Fibroblast of lung (primary cell): ENCODE measurements at regions not wholly inside any gene's neighbourhood (a gene's known extent, or its start where the extent isn't known, plus 50 kb on each side); places are given as distances from the start of the nearest gene placed in this dataset.

Experiments used
- DNase-seq, 2 donors: peaks; one replicate each; pipeline versions ENCODE4 v3.0.0 to v3.0.0-alpha.2; 2010; ENCODE audit warnings: low read depth in 2 of 2
- H2AFZ ChIP-seq: 2 replicates; pipeline ENCODE4 v1.5.1; 2012; ENCODE audit warnings: low read length, control low read depth, inconsistent platforms
- H3K27ac ChIP-seq: 2 replicates; pipeline ENCODE4 v1.5.1; 2011; ENCODE audit warnings: low read length, control low read depth; ENCODE audit not compliant: insufficient read depth
- H3K27me3 ChIP-seq: 2 replicates; pipeline ENCODE4 v1.5.1; 2011; ENCODE audit warnings: mild to moderate bottlenecking, low read length; ENCODE audit not compliant: control insufficient read depth, insufficient read depth
- H3K36me3 ChIP-seq: 2 replicates; pipeline ENCODE4 v1.5.1; 2011; ENCODE audit warnings: low read length; ENCODE audit not compliant: control insufficient read depth, insufficient read depth
- H3K4me1 ChIP-seq: 2 replicates; pipeline ENCODE4 v1.5.1; 2011; ENCODE audit warnings: low read length; ENCODE audit not compliant: control insufficient read depth, insufficient read depth; ENCODE audit errors: extremely low read depth
- H3K4me2 ChIP-seq: 2 replicates; pipeline ENCODE4 v1.5.1; 2011; ENCODE audit warnings: low read length, control low read depth; ENCODE audit not compliant: insufficient read depth; ENCODE audit errors: extremely low read depth
- H3K4me3 ChIP-seq, 4 experiments: fragments of 200-600 bp in 1 of 4; sonication (generic) in 1 of 4; replicated peaks in 1 of 4; 2 replicates each; pipeline ENCODE4 v1.5.1; 2011 to 2016; ENCODE audit warnings: low read length in 4 of 4, low read depth in 3 of 4, mild to moderate bottlenecking in 3 of 4, control low read depth in 2 of 4, inconsistent platforms in 1 of 4, mixed read lengths in 1 of 4; ENCODE audit not compliant: insufficient read depth in 1 of 4; ENCODE audit errors: control extremely low read depth in 1 of 4
- H3K79me2 ChIP-seq: 2 replicates; pipeline ENCODE4 v1.5.1; 2012; ENCODE audit warnings: mild to moderate bottlenecking, low read length, inconsistent platforms; ENCODE audit not compliant: control insufficient read depth, insufficient read depth
- H3K9ac ChIP-seq: 2 replicates; pipeline ENCODE4 v1.5.1; 2011; ENCODE audit warnings: mild to moderate bottlenecking, low read length, control low read depth; ENCODE audit not compliant: insufficient read depth
- H3K9me3 ChIP-seq: 2 replicates; pipeline ENCODE4 v1.5.1; 2012; ENCODE audit warnings: low read depth, low read length; ENCODE audit not compliant: control insufficient read depth, insufficient read depth
- H4K20me1 ChIP-seq: 2 replicates; pipeline ENCODE4 v1.5.1; 2011; ENCODE audit warnings: low read length; ENCODE audit not compliant: control insufficient read depth, insufficient read depth; ENCODE audit errors: extremely low read depth
- CTCF ChIP-seq, 2 donors: IDR thresholded peaks in 1 of 2; conservative IDR thresholded peaks in 1 of 2; 1 replicate in 1 of 2; 2 replicates in 1 of 2; pipeline ENCODE4 v1.5.1; 2011 to 2012; ENCODE audit warnings: low read length in 2 of 2, control low read depth in 1 of 2, inconsistent platforms in 1 of 2, low read depth in 1 of 2, mild to moderate bottlenecking in 1 of 2
- EZH2 ChIP-seq: IDR thresholded peaks from 2 replicates; pipeline ENCODE4 v1.5.1; 2012; ENCODE audit warnings: low read length, control low read depth, mild to moderate bottlenecking; ENCODE audit errors: missing control alignments

DNA sequence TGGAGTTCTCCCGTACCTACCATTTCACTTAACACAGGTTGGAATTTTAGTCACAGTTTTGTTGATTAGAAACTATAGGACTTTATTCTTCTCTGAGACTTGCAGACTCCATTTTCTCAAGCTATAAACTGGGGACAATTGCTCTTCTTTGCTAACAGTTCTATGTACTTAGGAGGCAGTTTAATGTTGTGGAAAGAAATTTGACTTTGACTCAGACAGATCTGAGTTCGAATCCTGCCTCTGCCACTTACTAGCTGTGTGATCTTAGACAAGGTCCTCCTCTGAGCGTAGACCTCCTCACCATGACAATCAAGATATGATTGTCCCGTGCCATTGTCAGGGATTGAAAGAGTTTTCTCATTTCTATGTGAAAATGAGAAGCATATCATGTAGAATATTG lies 196.4 kb upstream of the HES1 start:
- no peaks in the 10 kb centered on the region for H3K4me1 ChIP-seq
- H3K36me3 ChIP-seq = no peaks in the 10 kb centered on the region
- no peak overlapping the region for H3K4me3 ChIP-seq
- no peaks in the 10 kb centered on the region for H3K27me3 ChIP-seq
- no peak overlapping the region for H3K27ac ChIP-seq
- no peak overlapping the region for H2AFZ ChIP-seq
- H3K9me3 ChIP-seq = no peaks in the 10 kb centered on the region
- no peaks in the 10 kb centered on the region for H3K79me2 ChIP-seq
- no peak overlapping the region for H3K4me2 ChIP-seq
- no peaks in the 10 kb centered on the region for H4K20me1 ChIP-seq
- TF ChIP-seq CTCF (conservative IDR thresholded peaks at IDR 0.05 in 1 of 2, IDR thresholded peaks at IDR 0.05 in 1 of 2; ENCODE audit: low read depth in 1 of 2, low read length in 2 of 2) (no peak), EZH2 (no peak)
- DNase-seq = no peak
- H3K9ac ChIP-seq = no peak overlapping the region

GRCh38 chr3:193940526-193940925 lies 195.4 kb upstream of the HES1 start:
- Histone ChIP-seq H3K4me3 (no peak overlapping the region), H3K9me3 (no peaks in the 10 kb centered on the region), H3K27ac (no peak overlapping the region), H3K79me2 (no peaks in the 10 kb centered on the region), H3K36me3 (no peaks in the 10 kb centered on the region), H4K20me1 (no peaks in the 10 kb centered on the region), H3K9ac (no peak overlapping the region), H3K4me2 (no peak overlapping the region), H2AFZ (no peak overlapping the region), H3K4me1 (no peaks in the 10 kb centered on the region), H3K27me3 (peaks cover 5% of the 10 kb centered on the region)
- TF ChIP-seq EZH2 (no peak), CTCF (conservative IDR thresholded peaks at IDR 0.05 in 1 of 2, IDR thresholded peaks at IDR 0.05 in 1 of 2; ENCODE audit: low read depth in 1 of 2, low read length in 2 of 2) (no peak)
- DNase-seq = no peak

- DNase-seq = no peak
- Histone ChIP-seq H3K4me3 (no peak overlapping the region), H3K79me2 (no peaks in the 10 kb centered on the region), H3K27ac (no peak overlapping the region), H3K27me3 (peaks cover 5% of the 10 kb centered on the region), H2AFZ (no peak overlapping the region), H3K4me1 (no peaks in the 10 kb centered on the region), H4K20me1 (no peaks in the 10 kb centered on the region), H3K36me3 (no peaks in the 10 kb centered on the region), H3K9ac (no peak overlapping the region), H3K9me3 (no peaks in the 10 kb centered on the region), H3K4me2 (no peak overlapping the region)
- TF ChIP-seq EZH2 (no peak), CTCF (conservative IDR thresholded peaks at IDR 0.05 in 1 of 2, IDR thresholded peaks at IDR 0.05 in 1 of 2; ENCODE audit: low read depth in 1 of 2, low read length in 2 of 2) (no peak)
Observed at GRCh38 chr3:193941486-193941885, 194.5 kb upstream of the HES1 start.
